SK-N-SH treated with all-trans-retinoic acid at 6 μM for 48 hours (cell line): ENCODE measurements at regions not wholly inside any gene's neighbourhood (a gene's known extent, or its start where the extent isn't known, plus 50 kb on each side); places are given as distances from the start of the nearest gene placed in this dataset.

ENCODE experiments used
- ATAC-seq: fragments of 200-7000 bp; cut with Tn5 transposase; 3 replicates; pipeline ENCODE4 v1.9.1; 2020; ENCODE audit warnings: mild to moderate bottlenecking, moderate library complexity
- BACH2 ChIP-seq: fragments of 250-450 bp; sonication (Bioruptor Pico); IDR thresholded peaks from 2 replicates; pipeline ENCODE4 v1.9.0; 2021; ENCODE audit warnings: mild to moderate bottlenecking, borderline replicate concordance
- CREB5 ChIP-seq: fragments of 250-450 bp; sonication (Bioruptor Pico); IDR thresholded peaks from 2 replicates; pipeline ENCODE4 v1.5.1; 2020; ENCODE audit warnings: low read depth, mild to moderate bottlenecking, moderate library complexity
- CSDC2 ChIP-seq: fragments of 250-450 bp; sonication (Bioruptor Pico); IDR thresholded peaks from 2 replicates; pipeline ENCODE4 v1.5.0; 2020; ENCODE audit warnings: mild to moderate bottlenecking, moderate library complexity
- CSRNP3 ChIP-seq: fragments of 250-450 bp; sonication (Bioruptor Pico); IDR thresholded peaks from 2 replicates; pipeline ENCODE4 v1.5.1; 2021; ENCODE audit warnings: mild to moderate bottlenecking, moderate library complexity
- ESRRG ChIP-seq: fragments of 250-450 bp; sonication (Bioruptor Pico); IDR thresholded peaks from 2 replicates; pipeline ENCODE4 v1.6.1; 2021; ENCODE audit warnings: mild to moderate bottlenecking
- GLIS3 ChIP-seq: fragments of 250-450 bp; sonication (Bioruptor Pico); IDR thresholded peaks from 2 replicates; pipeline ENCODE4 v1.5.0; 2020; ENCODE audit warnings: mild to moderate bottlenecking, moderate library complexity
- ISL1 ChIP-seq: fragments of 250-450 bp; sonication (Bioruptor Pico); IDR thresholded peaks from 2 replicates; pipeline ENCODE4 v2.1.2; 2022; ENCODE audit warnings: mild to moderate bottlenecking, moderate library complexity
- OSR1 ChIP-seq: fragments of 250-450 bp; sonication (Bioruptor Pico); IDR thresholded peaks from 2 replicates; pipeline ENCODE4 v1.8.0; 2022; ENCODE audit warnings: moderate library complexity, mild to moderate bottlenecking, inconsistent platforms
- POU6F1 ChIP-seq: fragments of 250-450 bp; sonication (Bioruptor Pico); IDR thresholded peaks from 2 replicates; pipeline ENCODE4 v1.8.0; 2021; ENCODE audit warnings: low read depth, mild to moderate bottlenecking, moderate library complexity, borderline replicate concordance
- PPARA ChIP-seq: fragments of 250-450 bp; sonication (Bioruptor Pico); IDR thresholded peaks from 2 replicates; pipeline ENCODE4 v1.5.0; 2020; ENCODE audit warnings: mild to moderate bottlenecking, borderline replicate concordance
- SNAI2 ChIP-seq: fragments of 250-450 bp; sonication (Bioruptor Pico); IDR thresholded peaks from 2 replicates; pipeline ENCODE4 v1.5.0; 2020; ENCODE audit warnings: mild to moderate bottlenecking, moderate library complexity
- TCF4 ChIP-seq: fragments of 250-450 bp; sonication (Bioruptor Pico); IDR thresholded peaks from 2 replicates; pipeline ENCODE4 v1.8.0; 2021; ENCODE audit warnings: mild to moderate bottlenecking, moderate library complexity, borderline replicate concordance
- TOX ChIP-seq: fragments of 250-450 bp; sonication (Bioruptor Pico); IDR thresholded peaks from 2 replicates; pipeline ENCODE4 v1.8.0; 2021; ENCODE audit warnings: mild to moderate bottlenecking, moderate library complexity, borderline replicate concordance
- TSHZ2 ChIP-seq: fragments of 250-450 bp; sonication (Bioruptor Pico); IDR thresholded peaks from 2 replicates; pipeline ENCODE4 v1.5.0; 2020; ENCODE audit warnings: mild to moderate bottlenecking, moderate library complexity
- ZC3H10 ChIP-seq: fragments of 250-450 bp; sonication (Bioruptor Pico); IDR thresholded peaks from 2 replicates; pipeline ENCODE4 v1.5.1; 2021; ENCODE audit warnings: mild to moderate bottlenecking, moderate library complexity
- ZFP3 ChIP-seq: fragments of 250-450 bp; sonication (Bioruptor Pico); IDR thresholded peaks from 2 replicates; pipeline ENCODE4 v1.5.0; 2020; ENCODE audit warnings: mild to moderate bottlenecking, moderate library complexity
- ZFP30 ChIP-seq: fragments of 450-650 bp; formaldehyde crosslinking; IDR thresholded peaks from 2 replicates; pipeline ENCODE4 v1.5.0; 2022; ENCODE audit warnings: mild to moderate bottlenecking, moderate library complexity
- ZNF565 ChIP-seq: fragments of 450-650 bp; formaldehyde crosslinking; conservative IDR thresholded peaks from 2 replicates; pipeline ENCODE4 v1.5.0; 2020; ENCODE audit warnings: low read depth, mild to moderate bottlenecking, moderate library complexity
- ZNF70 ChIP-seq: fragments of 450-650 bp; formaldehyde crosslinking; IDR thresholded peaks from 2 replicates; pipeline ENCODE4 v1.5.0; 2020; ENCODE audit warnings: mild to moderate bottlenecking, moderate library complexity
- ZNF8 ChIP-seq: fragments of 450-650 bp; formaldehyde crosslinking; IDR thresholded peaks from 2 replicates; pipeline ENCODE4 v1.5.0; 2020; ENCODE audit warnings: mild to moderate bottlenecking, moderate library complexity

GRCh38 chr20:20821484-20822260, 109.2 kb upstream of the RALGAPA2 start:
- ATAC-seq: no peak
- TF ChIP-seq CSDC2 (CRISPR knock-in tag) (no peak), PPARA (no peak), CSRNP3 (CRISPR knock-in tag) (no peak), ZNF565 (CRISPR knock-in tag) (no peak), ISL1 (CRISPR knock-in tag) (no peak), ZFP30 (CRISPR knock-in tag) (no peak), GLIS3 (no peak), ZNF70 (CRISPR knock-in tag) (no peak), BACH2 (no peak), OSR1 (CRISPR knock-in tag) (no peak), POU6F1 (CRISPR knock-in tag) (no peak), TCF4 (no peak), SNAI2 (CRISPR knock-in tag) (no peak), CREB5 (CRISPR knock-in tag) (no peak), ESRRG (CRISPR knock-in tag) (no peak), TOX (CRISPR knock-in tag) (no peak), ZNF8 (no peak), ZFP3 (CRISPR knock-in tag) (no peak), TSHZ2 (CRISPR knock-in tag) (no peak)
- TF ChIP-seq, all 23 proteins: peak for 0

GRCh38 chr20:20820785-20821483, 108.5 kb upstream of the RALGAPA2 start:
- TF ChIP-seq TSHZ2 (CRISPR knock-in tag): no peak
- TF ChIP-seq POU6F1 (CRISPR knock-in tag): no peak
- no peak for TF ChIP-seq BACH2
- TF ChIP-seq CSRNP3 (CRISPR knock-in tag): no peak
- TF ChIP-seq SNAI2 (CRISPR knock-in tag): no peak
- TF ChIP-seq ZFP30 (CRISPR knock-in tag): no peak
- no peak for TF ChIP-seq ESRRG (CRISPR knock-in tag)
- no peak for TF ChIP-seq GLIS3
- TF ChIP-seq ZNF70 (CRISPR knock-in tag): no peak
- TF ChIP-seq OSR1 (CRISPR knock-in tag): no peak
- no peak for TF ChIP-seq CSDC2 (CRISPR knock-in tag)
- no peak for TF ChIP-seq TCF4
- TF ChIP-seq ZNF565 (CRISPR knock-in tag): no peak
- TF ChIP-seq CREB5 (CRISPR knock-in tag): no peak
- TF ChIP-seq ZC3H10: no peak

More at GRCh38 chr20:20820785-20821483, 108.5 kb upstream of the RALGAPA2 start:
- ATAC-seq: no peak
